Upper lobe of left lung (tissue), 4 donors: ENCODE measurements at regions not wholly inside any gene's neighbourhood (a gene's known extent, or its start where the extent isn't known, plus 50 kb on each side); places are given as distances from the start of the nearest gene placed in this dataset.
"Not testable (repeated sequence)": the region's sequence is repeated elsewhere in the genome, so short reads cannot be mapped to it uniquely, and the experiment has no call there.

Experiments used
- EP300 ChIP-seq, 4 donors: sonication (generic); formaldehyde crosslinking; IDR thresholded peaks; one replicate each; pipeline ENCODE4 v1.5.1; 2017; ENCODE audit warnings: antibody characterized with exemption in 4 of 4, control low read depth in 2 of 4
- POLR2A ChIP-seq, 4 donors: fragments of 450-650 bp; IDR thresholded peaks; one replicate each; pipeline ENCODE4 v1.5.1; 2016 to 2017; ENCODE audit warnings: antibody characterized with exemption in 4 of 4, mild to moderate bottlenecking in 2 of 4
- TF ChIP-seq, protein P1 (sequence below), 6 experiments: fragments of 450-650 bp in 4 of 6; fragments of 200-600 bp in 2 of 6; sonication (generic) in 2 of 6; IDR thresholded peaks; one replicate each; pipeline ENCODE4 v1.5.1; 2016 to 2019; ENCODE audit warnings: antibody characterized with exemption in 6 of 6

- TF ChIP-seq EP300, POLR2A (IDR thresholded peaks at IDR 0.05): not testable (repeated sequence)
- TF ChIP-seq, protein P1, sequence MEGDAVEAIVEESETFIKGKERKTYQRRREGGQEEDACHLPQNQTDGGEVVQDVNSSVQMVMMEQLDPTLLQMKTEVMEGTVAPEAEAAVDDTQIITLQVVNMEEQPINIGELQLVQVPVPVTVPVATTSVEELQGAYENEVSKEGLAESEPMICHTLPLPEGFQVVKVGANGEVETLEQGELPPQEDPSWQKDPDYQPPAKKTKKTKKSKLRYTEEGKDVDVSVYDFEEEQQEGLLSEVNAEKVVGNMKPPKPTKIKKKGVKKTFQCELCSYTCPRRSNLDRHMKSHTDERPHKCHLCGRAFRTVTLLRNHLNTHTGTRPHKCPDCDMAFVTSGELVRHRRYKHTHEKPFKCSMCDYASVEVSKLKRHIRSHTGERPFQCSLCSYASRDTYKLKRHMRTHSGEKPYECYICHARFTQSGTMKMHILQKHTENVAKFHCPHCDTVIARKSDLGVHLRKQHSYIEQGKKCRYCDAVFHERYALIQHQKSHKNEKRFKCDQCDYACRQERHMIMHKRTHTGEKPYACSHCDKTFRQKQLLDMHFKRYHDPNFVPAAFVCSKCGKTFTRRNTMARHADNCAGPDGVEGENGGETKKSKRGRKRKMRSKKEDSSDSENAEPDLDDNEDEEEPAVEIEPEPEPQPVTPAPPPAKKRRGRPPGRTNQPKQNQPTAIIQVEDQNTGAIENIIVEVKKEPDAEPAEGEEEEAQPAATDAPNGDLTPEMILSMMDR (IDR thresholded peaks at IDR 0.05), result not testable (repeated sequence)
Measured at GRCh38 chr1:47541705-47542104, 103.9 kb downstream of the FOXD2 start.
